ENCODE measurements at regions not wholly inside any gene's neighbourhood (a gene's known extent, or its start where the extent isn't known, plus 50 kb on each side); places are given as distances from the start of the nearest gene placed in this dataset.
"Not testable (repeated sequence)": the region's sequence is repeated elsewhere in the genome, so short reads cannot be mapped to it uniquely, and the experiment has no call there.

GRCh38 chrX:40887476-40887875, 152.1 kb upstream of the MED14 start:
- no peak for DNase-seq (ENCODE audit: low read depth in 2 of 2)

GRCh38 chrX:40891798-40892197, 156.5 kb upstream of the MED14 start:
- no peak for DNase-seq (ENCODE audit: low read depth in 2 of 2)

- no peak for DNase-seq (ENCODE audit: low read depth in 2 of 2)
Observed at GRCh38 chrX:40893251-40893910, 158.0 kb upstream of the MED14 start.

- DNase-seq (ENCODE audit: low read depth in 2 of 2), result no peak
Observed at GRCh38 chrX:40895246-40895645, 159.9 kb upstream of the MED14 start.

GRCh38 chrX:40897718-40898270, 162.5 kb upstream of the MED14 start:
- no peak for DNase-seq (ENCODE audit: low read depth in 2 of 2)

GRCh38 chrX:40904739-40905138, 169.4 kb upstream of the MED14 start:
- not testable (repeated sequence) for DNase-seq (ENCODE audit: low read depth in 2 of 2)

GRCh38 chrX:40908026-40908425, 172.7 kb upstream of the MED14 start:
- DNase-seq (ENCODE audit: low read depth in 2 of 2), result no peak

GRCh38 chrX:40908857-40909475, 173.6 kb upstream of the MED14 start:
- DNase-seq (ENCODE audit: low read depth in 2 of 2), result no peak

- DNase-seq (ENCODE audit: low read depth in 2 of 2), result no peak
Observed at GRCh38 chrX:40912166-40912565, 173.1 kb upstream of the USP9X start.

- no peak for DNase-seq (ENCODE audit: low read depth in 2 of 2)
Observed at GRCh38 chrX:40912576-40912975, 172.7 kb upstream of the USP9X start.

- DNase-seq (ENCODE audit: low read depth in 2 of 2), result no peak
Observed at GRCh38 chrX:40920351-40920750, 164.9 kb upstream of the USP9X start.

GRCh38 chrX:40922307-40922706, 162.9 kb upstream of the USP9X start:
- no peak for DNase-seq (ENCODE audit: low read depth in 2 of 2)

- not testable (repeated sequence) for DNase-seq (ENCODE audit: low read depth in 2 of 2)
Observed at GRCh38 chrX:40926739-40927427, 158.4 kb upstream of the USP9X start.

GRCh38 chrX:40928076-40928475, 157.2 kb upstream of the USP9X start:
- DNase-seq (ENCODE audit: low read depth in 2 of 2), result no peak

GRCh38 chrX:40931921-40932320, 153.3 kb upstream of the USP9X start:
- no peak for DNase-seq (ENCODE audit: low read depth in 2 of 2)

- DNase-seq (ENCODE audit: low read depth in 2 of 2), result no peak
Observed at GRCh38 chrX:40933132-40933705, 152.0 kb upstream of the USP9X start.

- no peak for DNase-seq (ENCODE audit: low read depth in 2 of 2)
Observed at GRCh38 chrX:40933706-40934425, 151.4 kb upstream of the USP9X start.

GRCh38 chrX:40936827-40937226, 148.4 kb upstream of the USP9X start:
- DNase-seq (ENCODE audit: low read depth in 2 of 2), result no peak

- no peak for DNase-seq (ENCODE audit: low read depth in 2 of 2)
Observed at GRCh38 chrX:40938423-40938822, 146.8 kb upstream of the USP9X start.

GRCh38 chrX:40943093-40943641, 142.1 kb upstream of the USP9X start:
- DNase-seq (ENCODE audit: low read depth in 2 of 2), result no peak

GRCh38 chrX:40945361-40945713, 139.9 kb upstream of the USP9X start:
- no peak for DNase-seq (ENCODE audit: low read depth in 2 of 2)

GRCh38 chrX:40947276-40947675, 138.0 kb upstream of the USP9X start:
- no peak for DNase-seq (ENCODE audit: low read depth in 2 of 2)

Data from stimulated activated CD4-positive, alpha-beta T cell treated with anti-CD3 and anti-CD28 coated beads, Interleukin-15, amount 100 ng/mL, for 48 hours (primary cell).